ENCODE measurements at regions not wholly inside any gene's neighbourhood (a gene's known extent, or its start where the extent isn't known, plus 50 kb on each side); places are given as distances from the start of the nearest gene placed in this dataset.

DNA sequence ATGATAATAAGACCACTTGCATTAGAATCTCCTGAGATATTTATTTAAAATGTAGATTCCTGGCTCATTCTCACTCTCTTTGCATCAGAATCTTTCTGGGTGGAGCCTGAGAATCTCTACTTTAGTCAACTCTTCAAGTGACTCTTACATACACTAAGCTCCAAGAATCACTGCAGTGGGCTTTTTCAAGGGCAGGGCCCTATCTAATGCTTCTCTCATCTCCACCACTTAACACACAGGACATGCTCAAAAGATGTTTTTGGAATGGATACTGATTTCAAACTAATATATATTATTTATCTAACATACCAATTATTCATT, 68.9 kb upstream of the GAP43 start:
- no peaks in the 10 kb centered on the region for H3K79me1 ChIP-seq (ENCODE audit: insufficient read depth, low read depth, low read length, poor library complexity, severe bottlenecking)
- H3K9me3 Mint-ChIP-seq: peaks cover 0 to 2% of the 10 kb centered on the region in 2 experiments; a peak in 2 of 5 replicates
- H2AK5ac ChIP-seq (ENCODE audit: insufficient read length, low read length): no peak overlapping the region
- H4K20me1 ChIP-seq (ENCODE audit: control insufficient read depth, insufficient read depth, insufficient read length): no peaks in the 10 kb centered on the region
- peak overlapping the region in 1 of 3 experiments; percentile 88; a peak in 1 of 7 replicates for H3K27ac Mint-ChIP-seq
- no peak overlapping the region for H4K8ac ChIP-seq (replicated peaks; ENCODE audit: insufficient read length, low read depth, low read length)
- no peak overlapping the region for H2BK15ac ChIP-seq (ENCODE audit: low read depth, low read length)
- H3K14ac ChIP-seq (ENCODE audit: insufficient read depth, low read length): no peak overlapping the region
- H2BK5ac ChIP-seq (ENCODE audit: insufficient read length, low read length): no peak overlapping the region
- H3K4ac ChIP-seq (ENCODE audit: low read depth, low read length): no peak overlapping the region
- TF ChIP-seq, protein P1, sequence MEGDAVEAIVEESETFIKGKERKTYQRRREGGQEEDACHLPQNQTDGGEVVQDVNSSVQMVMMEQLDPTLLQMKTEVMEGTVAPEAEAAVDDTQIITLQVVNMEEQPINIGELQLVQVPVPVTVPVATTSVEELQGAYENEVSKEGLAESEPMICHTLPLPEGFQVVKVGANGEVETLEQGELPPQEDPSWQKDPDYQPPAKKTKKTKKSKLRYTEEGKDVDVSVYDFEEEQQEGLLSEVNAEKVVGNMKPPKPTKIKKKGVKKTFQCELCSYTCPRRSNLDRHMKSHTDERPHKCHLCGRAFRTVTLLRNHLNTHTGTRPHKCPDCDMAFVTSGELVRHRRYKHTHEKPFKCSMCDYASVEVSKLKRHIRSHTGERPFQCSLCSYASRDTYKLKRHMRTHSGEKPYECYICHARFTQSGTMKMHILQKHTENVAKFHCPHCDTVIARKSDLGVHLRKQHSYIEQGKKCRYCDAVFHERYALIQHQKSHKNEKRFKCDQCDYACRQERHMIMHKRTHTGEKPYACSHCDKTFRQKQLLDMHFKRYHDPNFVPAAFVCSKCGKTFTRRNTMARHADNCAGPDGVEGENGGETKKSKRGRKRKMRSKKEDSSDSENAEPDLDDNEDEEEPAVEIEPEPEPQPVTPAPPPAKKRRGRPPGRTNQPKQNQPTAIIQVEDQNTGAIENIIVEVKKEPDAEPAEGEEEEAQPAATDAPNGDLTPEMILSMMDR (conservative IDR thresholded peaks at IDR 0.05): no peak
- no peak overlapping the region for H4K91ac ChIP-seq (ENCODE audit: insufficient read length, low read depth, low read length)
- H3K4me2 ChIP-seq (ENCODE audit: insufficient read depth, insufficient read length, low read length): no peak overlapping the region
- H3K27me3 ChIP-seq (ENCODE audit: insufficient read depth, low read length): no peaks in the 10 kb centered on the region
- no peaks in the 10 kb centered on the region for H3K23me2 ChIP-seq (ENCODE audit: insufficient read length, low read depth, low read length, poor library complexity, severe bottlenecking)
- peaks cover 0 to 8% (median 8%) of the 10 kb centered on the region in 3 experiments; a peak in 3 of 7 replicates for H3K36me3 Mint-ChIP-seq (ENCODE audit: insufficient read depth in 1 of 3, low read depth in 3 of 3)
- no peaks in the 10 kb centered on the region for H3K9me3 ChIP-seq (ENCODE audit: control insufficient read depth, low read depth, low read length)
- H3K56ac ChIP-seq (ENCODE audit: insufficient read length, low read depth, low read length): no peak overlapping the region
- no peaks in the 10 kb centered on the region for H3K27me3 Mint-ChIP-seq (ENCODE audit: low read depth)
- no peak overlapping the region for H3K4me3 Mint-ChIP-seq
- H3T11ph ChIP-seq (ENCODE audit: low read length): no peak overlapping the region
- no peak overlapping the region for H3K23ac ChIP-seq (ENCODE audit: insufficient read length, low read depth, low read length)
- H4K5ac ChIP-seq (ENCODE audit: insufficient read length, low read depth, low read length): no peak overlapping the region
- H3K4me1 ChIP-seq (ENCODE audit: insufficient read depth, low read length): peaks cover 10% of the 10 kb centered on the region; the same call in 1 of the 2 replicates
- no peaks in the 10 kb centered on the region for H3K79me2 ChIP-seq (ENCODE audit: insufficient read depth, low read length)
- H3K9ac ChIP-seq (ENCODE audit: extremely low read depth, insufficient read length, low read length): no peak overlapping the region
- H2BK12ac ChIP-seq (ENCODE audit: insufficient read length, low read depth, low read length): no peak overlapping the region
- no peak overlapping the region for H2AFZ ChIP-seq (ENCODE audit: low read length)
- H2BK120ac ChIP-seq (ENCODE audit: low read depth, low read length, poor library complexity, severe bottlenecking): no peak overlapping the region
- peaks cover 21 to 22% of the 10 kb centered on the region in 2 experiments for H3K4me1 Mint-ChIP-seq
- H3K18ac ChIP-seq (ENCODE audit: insufficient read length, low read depth, low read length): no peak overlapping the region
- no peak overlapping the region for H3K27ac ChIP-seq (ENCODE audit: insufficient read length, low read depth, low read length)
- H2BK20ac ChIP-seq (ENCODE audit: low read depth, low read length, poor library complexity, severe bottlenecking): no peak overlapping the region
- no peak for DNase-seq

Data from H9 (cell line).